Mammary epithelial cell (primary cell): ENCODE measurements at regions not wholly inside any gene's neighbourhood (a gene's known extent, or its start where the extent isn't known, plus 50 kb on each side); places are given as distances from the start of the nearest gene placed in this dataset.

Experiments used
- CTCF ChIP-seq, 2 donors: IDR thresholded peaks in 1 of 2; conservative IDR thresholded peaks in 1 of 2; 2 replicates each; pipeline ENCODE4 v1.5.1; 2011 to 2012; ENCODE audit warnings: inconsistent platforms in 2 of 2, low read length in 2 of 2, mild to moderate bottlenecking in 2 of 2, control low read depth in 1 of 2, low read depth in 1 of 2; ENCODE audit not compliant: insufficient read depth in 1 of 2; ENCODE audit errors: extremely low read depth in 1 of 2
- EZH2 ChIP-seq: IDR thresholded peaks from 2 replicates; pipeline ENCODE4 v1.6.1; 2012; ENCODE audit warnings: low read length, inconsistent platforms, borderline replicate concordance

- TF ChIP-seq EZH2 (no peak), CTCF (conservative IDR thresholded peaks at IDR 0.05 in 1 of 2, IDR thresholded peaks at IDR 0.05 in 1 of 2; ENCODE audit: extremely low read depth in 1 of 2, insufficient read depth in 1 of 2, low read depth in 1 of 2, low read length in 2 of 2) (no peak)
Measured at GRCh38 chr3:82875401-82875800, 1114.0 kb upstream of the GBE1 start.
